Thoracic aorta (tissue), 2 donors: ENCODE measurements at regions not wholly inside any gene's neighbourhood (a gene's known extent, or its start where the extent isn't known, plus 50 kb on each side); places are given as distances from the start of the nearest gene placed in this dataset.
"Not testable (repeated sequence)": the region's sequence is repeated elsewhere in the genome, so short reads cannot be mapped to it uniquely, and the experiment has no call there.

ENCODE experiments used
- ATAC-seq: fragments of 150-250 bp; one replicate; pipeline ENCODE4 v1.8.0; 2017; ENCODE audit warnings: low read depth; ENCODE audit not compliant: insufficient number of reproducible peaks, low FRiP score
- DNase-seq: peaks from one replicate; pipeline ENCODE4 v3.0.0-alpha.2; 2020; ENCODE audit warnings: low spot score
- H3K27ac ChIP-seq, 2 donors: fragments of 200-600 bp; sonication (generic); 1 replicate in 1 of 2; 2 replicates in 1 of 2; pipeline ENCODE4 v1.5.1; 2016; ENCODE audit warnings: mild to moderate bottlenecking in 2 of 2, moderate library complexity in 2 of 2
- H3K27me3 ChIP-seq: fragments of 200-600 bp; sonication (generic); replicated peaks from 2 replicates; pipeline ENCODE4 v1.6.0; 2016; ENCODE audit warnings: mild to moderate bottlenecking; ENCODE audit not compliant: insufficient read depth
- H3K36me3 ChIP-seq: fragments of 200-600 bp; sonication (generic); one replicate; pipeline ENCODE4 v1.5.1; 2016
- H3K4me1 ChIP-seq, 2 donors: fragments of 200-600 bp; sonication (generic); 1 replicate in 1 of 2; 2 replicates in 1 of 2; pipeline versions ENCODE4 v1.5.1 to v1.6.0; 2016; ENCODE audit warnings: low read depth in 2 of 2, mild to moderate bottlenecking in 1 of 2; ENCODE audit not compliant: control insufficient read depth in 1 of 2
- H3K4me3 ChIP-seq: fragments of 200-600 bp; sonication (generic); 2 replicates; pipeline ENCODE4 v1.5.1; 2016; ENCODE audit warnings: mild to moderate bottlenecking
- H3K9me3 ChIP-seq: fragments of 200-600 bp; sonication (generic); 2 replicates; pipeline ENCODE4 v1.5.1; 2016
- CTCF ChIP-seq: fragments of 200-600 bp; sonication (generic); IDR thresholded peaks from one replicate; pipeline ENCODE4 v1.5.1; 2019; ENCODE audit warnings: antibody characterized with exemption

- H3K4me3 ChIP-seq, result no peak overlapping the region
- no peaks in the 10 kb centered on the region for H3K9me3 ChIP-seq
- no peaks in the 10 kb centered on the region for H3K4me1 ChIP-seq
- no peak overlapping the region for H3K27ac ChIP-seq
- no peak for TF ChIP-seq CTCF
- H3K27me3 ChIP-seq, result no peaks in the 10 kb centered on the region
- ATAC-seq, result no peak
- H3K36me3 ChIP-seq, result no peaks in the 10 kb centered on the region
- DNase-seq, result no peak
These were observed 125.7 kb downstream of the CRLF2 start for GRCh38 chrX:1086444-1087409.

GRCh38 chrX:1085871-1086270 is 126.6 kb downstream of the CRLF2 start:
- H3K4me1 ChIP-seq, H3K4me3 ChIP-seq, DNase-seq, ATAC-seq, H3K27ac ChIP-seq, H3K9me3 ChIP-seq, H3K36me3 ChIP-seq, H3K27me3 ChIP-seq: not testable (repeated sequence)

- H3K27me3 ChIP-seq, result no peaks in the 10 kb centered on the region
- no peak overlapping the region for H3K4me3 ChIP-seq
- no peak for TF ChIP-seq CTCF
- ATAC-seq (no peak), DNase-seq (no peak)
- no peaks in the 10 kb centered on the region for H3K36me3 ChIP-seq
- no peak overlapping the region for H3K27ac ChIP-seq
- H3K4me1 ChIP-seq, result no peaks in the 10 kb centered on the region
- H3K9me3 ChIP-seq, result no peaks in the 10 kb centered on the region
These were observed 127.8 kb downstream of the CRLF2 start for GRCh38 chrX:1084689-1085088.

- H3K4me1 ChIP-seq, result no peaks in the 10 kb centered on the region
- H3K27me3 ChIP-seq, result no peaks in the 10 kb centered on the region
- H3K4me3 ChIP-seq, result no peak overlapping the region
- H3K27ac ChIP-seq, result no peak overlapping the region
- no peak for DNase-seq
- TF ChIP-seq CTCF, result no peak
- peaks cover 3% of the 10 kb centered on the region for H3K9me3 ChIP-seq
- ATAC-seq, result no peak
- H3K36me3 ChIP-seq, result no peaks in the 10 kb centered on the region
These were observed 135.4 kb downstream of the CRLF2 start for GRCh38 chrX:1076871-1077651.

GRCh38 chrX:1075741-1076140 is 136.7 kb downstream of the CRLF2 start:
- Histone ChIP-seq H3K36me3 (no peaks in the 10 kb centered on the region), H3K4me1 (no peaks in the 10 kb centered on the region), H3K27ac (no peak overlapping the region), H3K4me3 (no peak overlapping the region), H3K9me3 (peaks cover 7% of the 10 kb centered on the region), H3K27me3 (no peaks in the 10 kb centered on the region)
- no peak for TF ChIP-seq CTCF
- ATAC-seq (no peak), DNase-seq (no peak)
